ENCODE measurements at regions not wholly inside any gene's neighbourhood (a gene's known extent, or its start where the extent isn't known, plus 50 kb on each side); places are given as distances from the start of the nearest gene placed in this dataset.

DNA sequence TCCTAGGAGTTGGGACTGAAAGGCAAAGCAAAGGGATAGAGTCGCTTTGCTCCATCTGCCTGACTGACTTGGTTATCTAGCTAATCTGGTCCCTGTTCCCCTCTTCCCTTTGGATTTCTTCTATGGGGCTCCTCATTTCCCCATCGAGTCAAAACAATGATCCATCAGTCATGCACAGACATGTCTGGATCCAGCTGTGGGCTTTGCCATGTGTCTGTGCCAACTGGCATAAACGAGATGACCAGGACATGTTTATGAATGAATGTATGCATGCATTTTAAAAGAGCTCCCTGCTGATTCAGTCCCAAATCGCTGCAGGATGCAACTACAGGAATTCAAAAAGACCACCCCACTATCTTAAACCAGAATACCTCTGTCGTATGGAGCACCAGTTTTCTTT is 122.0 kb downstream of the ARL4A start:
- Histone ChIP-seq H4K20me1 (ENCODE audit: control insufficient read depth, insufficient read depth, low read depth, low read length) (no peaks in the 10 kb centered on the region), H3K4me3 (ENCODE audit: low read length) (no peak overlapping the region), H3K27ac (ENCODE audit: low read depth, low read length) (no peak overlapping the region), H3K4me1 (ENCODE audit: control insufficient read depth, low read length) (no peaks in the 10 kb centered on the region), H3F3A (ENCODE audit: control insufficient read depth, insufficient read depth) (no peaks in the 10 kb centered on the region), H3K4me2 (ENCODE audit: low read length) (no peak overlapping the region), H3K9me3 (ENCODE audit: control insufficient read depth, insufficient read depth, low read length) (no peaks in the 10 kb centered on the region), H3K36me3 (ENCODE audit: control insufficient read depth, low read length) (no peaks in the 10 kb centered on the region), H3K9me2 (replicated peaks; ENCODE audit: control insufficient read depth, low read length) (no peaks in the 10 kb centered on the region), H3K79me2 (ENCODE audit: control insufficient read depth, low read length) (no peaks in the 10 kb centered on the region), H3K27me3 (ENCODE audit: control insufficient read depth, low read length) (no peaks in the 10 kb centered on the region)
- TF ChIP-seq EZH2phosphoT487 (IDR thresholded peaks at IDR 0.05; ENCODE audit: borderline replicate concordance, low read length), result no peak
- TF ChIP-seq, protein P1, sequence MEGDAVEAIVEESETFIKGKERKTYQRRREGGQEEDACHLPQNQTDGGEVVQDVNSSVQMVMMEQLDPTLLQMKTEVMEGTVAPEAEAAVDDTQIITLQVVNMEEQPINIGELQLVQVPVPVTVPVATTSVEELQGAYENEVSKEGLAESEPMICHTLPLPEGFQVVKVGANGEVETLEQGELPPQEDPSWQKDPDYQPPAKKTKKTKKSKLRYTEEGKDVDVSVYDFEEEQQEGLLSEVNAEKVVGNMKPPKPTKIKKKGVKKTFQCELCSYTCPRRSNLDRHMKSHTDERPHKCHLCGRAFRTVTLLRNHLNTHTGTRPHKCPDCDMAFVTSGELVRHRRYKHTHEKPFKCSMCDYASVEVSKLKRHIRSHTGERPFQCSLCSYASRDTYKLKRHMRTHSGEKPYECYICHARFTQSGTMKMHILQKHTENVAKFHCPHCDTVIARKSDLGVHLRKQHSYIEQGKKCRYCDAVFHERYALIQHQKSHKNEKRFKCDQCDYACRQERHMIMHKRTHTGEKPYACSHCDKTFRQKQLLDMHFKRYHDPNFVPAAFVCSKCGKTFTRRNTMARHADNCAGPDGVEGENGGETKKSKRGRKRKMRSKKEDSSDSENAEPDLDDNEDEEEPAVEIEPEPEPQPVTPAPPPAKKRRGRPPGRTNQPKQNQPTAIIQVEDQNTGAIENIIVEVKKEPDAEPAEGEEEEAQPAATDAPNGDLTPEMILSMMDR (IDR thresholded peaks at IDR 0.05; ENCODE audit: low read depth, low read length, poor library complexity, severe bottlenecking), result no peak

DNA sequence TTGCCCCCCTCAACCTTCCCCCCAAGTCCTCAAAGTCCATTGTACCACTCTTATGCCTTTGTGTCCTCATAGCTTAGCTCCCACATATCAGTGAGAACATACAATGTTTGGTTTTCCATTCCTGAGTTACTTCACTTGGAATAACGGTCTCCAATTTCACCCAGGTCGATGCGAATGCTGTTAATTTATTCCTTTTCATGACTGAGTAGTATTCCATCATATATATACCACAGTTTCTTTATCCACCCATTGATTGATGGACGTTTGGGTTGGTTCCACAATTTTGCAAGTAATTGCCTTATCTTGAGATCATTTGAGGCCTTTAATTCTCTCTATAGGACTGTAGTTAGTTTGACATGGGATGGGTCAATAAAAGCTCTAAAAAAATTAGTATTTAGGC is 124.7 kb downstream of the ARL4A start:
- Histone ChIP-seq H3K4me3 (ENCODE audit: low read length) (no peak overlapping the region), H4K20me1 (ENCODE audit: control insufficient read depth, insufficient read depth, low read depth, low read length) (no peaks in the 10 kb centered on the region), H3K79me2 (ENCODE audit: control insufficient read depth, low read length) (no peaks in the 10 kb centered on the region), H3K4me2 (ENCODE audit: low read length) (no peak overlapping the region), H3K27ac (ENCODE audit: low read depth, low read length) (no peak overlapping the region), H3K27me3 (ENCODE audit: control insufficient read depth, low read length) (no peaks in the 10 kb centered on the region), H3F3A (ENCODE audit: control insufficient read depth, insufficient read depth) (no peaks in the 10 kb centered on the region), H3K9me3 (ENCODE audit: control insufficient read depth, insufficient read depth, low read length) (no peaks in the 10 kb centered on the region), H3K36me3 (ENCODE audit: control insufficient read depth, low read length) (no peaks in the 10 kb centered on the region), H3K4me1 (ENCODE audit: control insufficient read depth, low read length) (no peaks in the 10 kb centered on the region), H3K9me2 (replicated peaks; ENCODE audit: control insufficient read depth, low read length) (no peaks in the 10 kb centered on the region)
- no peak for TF ChIP-seq EZH2phosphoT487 (IDR thresholded peaks at IDR 0.05; ENCODE audit: borderline replicate concordance, low read length)
- TF ChIP-seq, protein P1 (IDR thresholded peaks at IDR 0.05; ENCODE audit: low read depth, low read length, poor library complexity, severe bottlenecking), result no peak

GRCh38 chr7:12814107-12814506 is 126.7 kb downstream of the ARL4A start:
- no peaks in the 10 kb centered on the region for H3F3A ChIP-seq (ENCODE audit: control insufficient read depth, insufficient read depth)
- no peaks in the 10 kb centered on the region for H3K4me1 ChIP-seq (ENCODE audit: control insufficient read depth, low read length)
- H3K36me3 ChIP-seq (ENCODE audit: control insufficient read depth, low read length), result no peaks in the 10 kb centered on the region
- TF ChIP-seq, protein P1 (IDR thresholded peaks at IDR 0.05; ENCODE audit: low read depth, low read length, poor library complexity, severe bottlenecking), result no peak
- TF ChIP-seq EZH2phosphoT487 (IDR thresholded peaks at IDR 0.05; ENCODE audit: borderline replicate concordance, low read length), result no peak
- no peaks in the 10 kb centered on the region for H3K9me3 ChIP-seq (ENCODE audit: control insufficient read depth, insufficient read depth, low read length)
- no peaks in the 10 kb centered on the region for H3K9me2 ChIP-seq (replicated peaks; ENCODE audit: control insufficient read depth, low read length)
- H3K27ac ChIP-seq (ENCODE audit: low read depth, low read length), result no peak overlapping the region
- H4K20me1 ChIP-seq (ENCODE audit: control insufficient read depth, insufficient read depth, low read depth, low read length), result no peaks in the 10 kb centered on the region
- no peaks in the 10 kb centered on the region for H3K79me2 ChIP-seq (ENCODE audit: control insufficient read depth, low read length)
- no peak overlapping the region for H3K4me2 ChIP-seq (ENCODE audit: low read length)
- H3K27me3 ChIP-seq (ENCODE audit: control insufficient read depth, low read length), result no peaks in the 10 kb centered on the region
- no peak overlapping the region for H3K4me3 ChIP-seq (ENCODE audit: low read length)

DNA sequence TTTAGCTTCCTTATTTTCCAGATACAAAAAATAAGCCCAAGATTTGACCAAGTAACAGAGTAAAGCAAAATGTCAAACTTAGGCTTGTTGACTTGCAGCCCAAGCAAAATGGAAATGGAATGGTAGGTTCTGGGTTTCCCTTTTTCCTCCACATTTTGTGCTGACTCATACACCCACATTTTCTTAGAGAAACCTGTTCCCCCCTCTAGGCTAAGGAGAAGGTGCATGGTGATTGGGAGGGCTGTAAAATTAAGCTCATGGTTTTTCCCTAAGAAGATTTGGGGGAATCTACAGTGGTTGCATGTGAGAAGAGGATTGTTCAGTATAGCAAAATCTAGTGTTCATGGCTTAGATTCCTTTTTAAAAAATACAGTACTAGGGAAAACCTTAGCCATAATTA is 127.4 kb downstream of the ARL4A start:
- H3K4me1 ChIP-seq (ENCODE audit: control insufficient read depth, low read length), result no peaks in the 10 kb centered on the region
- H3K4me3 ChIP-seq (ENCODE audit: low read length), result no peak overlapping the region
- no peaks in the 10 kb centered on the region for H3F3A ChIP-seq (ENCODE audit: control insufficient read depth, insufficient read depth)
- no peak overlapping the region for H3K4me2 ChIP-seq (ENCODE audit: low read length)
- no peaks in the 10 kb centered on the region for H4K20me1 ChIP-seq (ENCODE audit: control insufficient read depth, insufficient read depth, low read depth, low read length)
- H3K36me3 ChIP-seq (ENCODE audit: control insufficient read depth, low read length), result no peaks in the 10 kb centered on the region
- no peak for TF ChIP-seq EZH2phosphoT487 (IDR thresholded peaks at IDR 0.05; ENCODE audit: borderline replicate concordance, low read length)
- TF ChIP-seq, protein P1 (IDR thresholded peaks at IDR 0.05; ENCODE audit: low read depth, low read length, poor library complexity, severe bottlenecking), result no peak
- no peak overlapping the region for H3K27ac ChIP-seq (ENCODE audit: low read depth, low read length)
- no peaks in the 10 kb centered on the region for H3K9me2 ChIP-seq (replicated peaks; ENCODE audit: control insufficient read depth, low read length)
- H3K9me3 ChIP-seq (ENCODE audit: control insufficient read depth, insufficient read depth, low read length), result no peaks in the 10 kb centered on the region
- no peaks in the 10 kb centered on the region for H3K79me2 ChIP-seq (ENCODE audit: control insufficient read depth, low read length)
- H3K27me3 ChIP-seq (ENCODE audit: control insufficient read depth, low read length), result no peaks in the 10 kb centered on the region

Data from DOHH2 (cell line).